Activated CD8-positive, alpha-beta T cell treated with anti-CD3 and anti-CD28 coated beads, Interleukin-2, amount 10 ng/mL, durations not matched to agents 7 days and 5 days (primary cell): ENCODE measurements at regions not wholly inside any gene's neighbourhood (a gene's known extent, or its start where the extent isn't known, plus 50 kb on each side); places are given as distances from the start of the nearest gene placed in this dataset.

Source experiments
- ATAC-seq: fragments of 150-1000 bp; cut with Tn5 transposase; one replicate; pipeline ENCODE4 v1.10.0; 2021; ENCODE audit warnings: moderate library complexity
- CTCF ChIA-PET: fragments of 350-600 bp; sonication (Branson Sonifier 250); formaldehyde crosslinking; loops from one replicate; lab custom pipeline; 2021; ENCODE audit warnings: antibody characterized with exemption; lab: Charles Lee
- POLR2A ChIA-PET: fragments of 350-600 bp; sonication (Branson Sonifier 250); formaldehyde crosslinking; loops from one replicate; lab custom pipeline; 2021; ENCODE audit warnings: antibody characterized with exemption; lab: Charles Lee
- DNase-seq: peaks from one replicate; pipeline ENCODE4 v3.0.0-alpha.2; 2020
- H3K27ac Mint-ChIP-seq: one replicate; pipeline ENCODE4 v1.8.0; 2021; ENCODE audit warnings: mild to moderate bottlenecking, mixed read lengths
- H3K27me3 Mint-ChIP-seq: one replicate; pipeline ENCODE4 v1.8.0; 2021; ENCODE audit warnings: low read depth, mixed read lengths
- H3K36me3 Mint-ChIP-seq: one replicate; pipeline ENCODE4 v1.8.0; 2021; ENCODE audit warnings: low read depth, mixed read lengths
- H3K4me1 Mint-ChIP-seq: one replicate; pipeline ENCODE4 v1.8.0; 2021; ENCODE audit warnings: low read depth, mixed read lengths
- H3K4me3 Mint-ChIP-seq: one replicate; pipeline ENCODE4 v1.8.0; 2021; ENCODE audit warnings: mild to moderate bottlenecking, mixed read lengths
- H3K9me3 Mint-ChIP-seq: one replicate; pipeline ENCODE4 v1.8.0; 2022; ENCODE audit warnings: mixed read lengths; ENCODE audit not compliant: insufficient read depth

- H3K4me1 Mint-ChIP-seq, result no peaks in the 10 kb centered on the region
- no peak for DNase-seq
- no peak overlapping the region for H3K27ac Mint-ChIP-seq
- POLR2A ChIA-PET, result no interaction called here
- no peak for ATAC-seq
- H3K9me3 Mint-ChIP-seq, result no peaks in the 10 kb centered on the region
- H3K27me3 Mint-ChIP-seq, result peaks cover 2% of the 10 kb centered on the region
- no peaks in the 10 kb centered on the region for H3K36me3 Mint-ChIP-seq
- CTCF ChIA-PET, result no interaction called here
- H3K4me3 Mint-ChIP-seq, result no peak overlapping the region
Measured at GRCh38 chr2:215717501-215718381, 281.9 kb upstream of the FN1 start.

GRCh38 chr2:215716956-215717355 is 281.1 kb upstream of the FN1 start:
- no peak overlapping the region for H3K4me3 Mint-ChIP-seq
- H3K4me1 Mint-ChIP-seq, result no peaks in the 10 kb centered on the region
- H3K27me3 Mint-ChIP-seq, result peaks cover 6% of the 10 kb centered on the region
- no peaks in the 10 kb centered on the region for H3K36me3 Mint-ChIP-seq
- no peaks in the 10 kb centered on the region for H3K9me3 Mint-ChIP-seq
- H3K27ac Mint-ChIP-seq, result no peak overlapping the region
- no peak for ATAC-seq
- ChIA-PET POLR2A (no interaction called here), CTCF (no interaction called here)
- no peak for DNase-seq

GRCh38 chr2:215712871-215713790 is 277.3 kb upstream of the FN1 start:
- H3K27ac Mint-ChIP-seq, result no peak overlapping the region
- peaks cover 12% of the 10 kb centered on the region for H3K27me3 Mint-ChIP-seq
- ATAC-seq, result no peak
- POLR2A ChIA-PET, result no interaction called here
- no peak overlapping the region for H3K4me3 Mint-ChIP-seq
- DNase-seq, result no peak
- no peaks in the 10 kb centered on the region for H3K4me1 Mint-ChIP-seq
- no peaks in the 10 kb centered on the region for H3K9me3 Mint-ChIP-seq
- CTCF ChIA-PET, result no interaction called here
- H3K36me3 Mint-ChIP-seq, result no peaks in the 10 kb centered on the region

GRCh38 chr2:215712219-215712868 is 276.5 kb upstream of the FN1 start:
- H3K4me3 Mint-ChIP-seq, result no peak overlapping the region
- ChIA-PET POLR2A (no interaction called here), CTCF (no interaction called here)
- DNase-seq, result no peak
- no peaks in the 10 kb centered on the region for H3K9me3 Mint-ChIP-seq
- no peak for ATAC-seq
- H3K27ac Mint-ChIP-seq, result no peak overlapping the region
- no peaks in the 10 kb centered on the region for H3K36me3 Mint-ChIP-seq
- H3K4me1 Mint-ChIP-seq, result no peaks in the 10 kb centered on the region
- H3K27me3 Mint-ChIP-seq, result peaks cover 12% of the 10 kb centered on the region

GRCh38 chr2:215711471-215712034 is 275.7 kb upstream of the FN1 start:
- peaks cover 12% of the 10 kb centered on the region for H3K27me3 Mint-ChIP-seq
- CTCF ChIA-PET, result no interaction called here

GRCh38 chr2:215707608-215708007 is 271.7 kb upstream of the FN1 start:
- no peak overlapping the region for H3K4me3 Mint-ChIP-seq
- H3K27ac Mint-ChIP-seq, result no peak overlapping the region
- DNase-seq (no peak), ATAC-seq (no peak)
- no peaks in the 10 kb centered on the region for H3K4me1 Mint-ChIP-seq
- H3K9me3 Mint-ChIP-seq, result no peaks in the 10 kb centered on the region
- POLR2A ChIA-PET, result no interaction called here
- CTCF ChIA-PET, result no interaction called here
- peaks cover 10% of the 10 kb centered on the region for H3K27me3 Mint-ChIP-seq
- no peaks in the 10 kb centered on the region for H3K36me3 Mint-ChIP-seq

More at GRCh38 chr2:215711471-215712034, 275.7 kb upstream of the FN1 start:
- Mint-ChIP-seq H3K27ac (no peak overlapping the region), H3K4me3 (no peak overlapping the region), H3K9me3 (no peaks in the 10 kb centered on the region), H3K4me1 (no peaks in the 10 kb centered on the region), H3K36me3 (no peaks in the 10 kb centered on the region)
- POLR2A ChIA-PET, result no interaction called here
- DNase-seq (no peak), ATAC-seq (no peak)

GRCh38 chr2:215705771-215706361 is 270.0 kb upstream of the FN1 start:
- CTCF ChIA-PET, result no interaction called here
- DNase-seq (no peak), ATAC-seq (no peak)
- no peaks in the 10 kb centered on the region for H3K36me3 Mint-ChIP-seq
- no peaks in the 10 kb centered on the region for H3K9me3 Mint-ChIP-seq
- no peaks in the 10 kb centered on the region for H3K4me1 Mint-ChIP-seq
- POLR2A ChIA-PET, result no interaction called here
- H3K27ac Mint-ChIP-seq, result no peak overlapping the region
- no peak overlapping the region for H3K4me3 Mint-ChIP-seq
- peaks cover 7% of the 10 kb centered on the region for H3K27me3 Mint-ChIP-seq

GRCh38 chr2:215705281-215705680 is 269.4 kb upstream of the FN1 start:
- ChIA-PET CTCF (no interaction called here), POLR2A (no interaction called here)
- DNase-seq (no peak), ATAC-seq (no peak)
- Mint-ChIP-seq H3K27me3 (peaks cover 7% of the 10 kb centered on the region), H3K36me3 (no peaks in the 10 kb centered on the region), H3K27ac (no peak overlapping the region), H3K4me1 (no peaks in the 10 kb centered on the region), H3K4me3 (no peak overlapping the region), H3K9me3 (no peaks in the 10 kb centered on the region)

- Mint-ChIP-seq H3K9me3 (no peaks in the 10 kb centered on the region), H3K27me3 (no peaks in the 10 kb centered on the region), H3K36me3 (no peaks in the 10 kb centered on the region), H3K4me3 (no peak overlapping the region), H3K27ac (no peak overlapping the region), H3K4me1 (no peaks in the 10 kb centered on the region)
- POLR2A ChIA-PET, result no interaction called here
- ATAC-seq (no peak), DNase-seq (no peak)
- CTCF ChIA-PET, result no interaction called here
Measured at GRCh38 chr2:215702116-215702902, 266.4 kb upstream of the FN1 start.

- ChIA-PET CTCF (no interaction called here), POLR2A (no interaction called here)
- Mint-ChIP-seq H3K9me3 (no peaks in the 10 kb centered on the region), H3K4me1 (no peaks in the 10 kb centered on the region), H3K27ac (no peak overlapping the region), H3K36me3 (no peaks in the 10 kb centered on the region), H3K27me3 (no peaks in the 10 kb centered on the region), H3K4me3 (no peak overlapping the region)
- DNase-seq (no peak), ATAC-seq (no peak)
Measured at GRCh38 chr2:215699700-215700538, 264.1 kb upstream of the FN1 start.
